ENCODE measurements at regions not wholly inside any gene's neighbourhood (a gene's known extent, or its start where the extent isn't known, plus 50 kb on each side); places are given as distances from the start of the nearest gene placed in this dataset.

GRCh38 chr13:78420814-78421213 is 182.5 kb downstream of the POU4F1 start:
- Histone ChIP-seq H3K14ac (ENCODE audit: low read length) (no peak overlapping the region), H2BK12ac (ENCODE audit: low read length) (no peak overlapping the region), H4K8ac (ENCODE audit: low read depth, low read length) (no peak overlapping the region), H3K79me1 (ENCODE audit: low read length) (no peaks in the 10 kb centered on the region), H4K91ac (ENCODE audit: low read depth, low read length) (no peak overlapping the region), H2BK5ac (ENCODE audit: low read depth, low read length, poor library complexity) (no peak overlapping the region), H2AK5ac (ENCODE audit: low read length) (no peak overlapping the region), H2AFZ (ENCODE audit: insufficient read depth, low read length, poor library complexity) (no peak overlapping the region), H3K9me3 (ENCODE audit: insufficient read depth, low read depth, low read length) (no peaks in the 10 kb centered on the region), H3K79me2 (ENCODE audit: control insufficient read depth, insufficient read depth, low read length, poor library complexity) (no peaks in the 10 kb centered on the region), H3K23ac (ENCODE audit: low read length) (no peak overlapping the region), H3K4me3 (ENCODE audit: low read depth, low read length) (no peak overlapping the region), H4K12ac (ENCODE audit: low read depth, low read length) (no peak overlapping the region), H3K18ac (ENCODE audit: low read length) (no peak overlapping the region), H3K4ac (ENCODE audit: low read depth, low read length) (no peak overlapping the region), H3K9ac (ENCODE audit: low read length) (no peak overlapping the region), H3K36me3 (ENCODE audit: control insufficient read depth in 1 of 2, insufficient read depth in 2 of 2, low read length in 2 of 2) (no peaks in the 10 kb centered on the region), H3K4me2 (ENCODE audit: low read length) (no peak overlapping the region), H3K4me1 (ENCODE audit: control insufficient read depth in 1 of 2, insufficient read depth in 2 of 2, low read length in 2 of 2) (peaks cover 0 to 4% of the 10 kb centered on the region in 2 experiments), H3K27ac (ENCODE audit: low read depth, low read length) (no peak overlapping the region), H3K27me3 (ENCODE audit: insufficient read depth, low read length) (no peaks in the 10 kb centered on the region), H2BK120ac (ENCODE audit: insufficient read depth, low read length, poor library complexity) (no peak overlapping the region)
- no CpG with 5 or more reads among the region's 4 CpGs for WGBS (ENCODE audit: extremely low coverage, insufficient coverage, insufficient read length)
- DNase-seq, result no peak

GRCh38 chr13:78413887-78414553 is 189.3 kb downstream of the POU4F1 start:
- Histone ChIP-seq H3K23ac (ENCODE audit: low read length) (no peak overlapping the region), H2BK12ac (ENCODE audit: low read length) (no peak overlapping the region), H2BK120ac (ENCODE audit: insufficient read depth, low read length, poor library complexity) (no peak overlapping the region), H2BK5ac (ENCODE audit: low read depth, low read length, poor library complexity) (no peak overlapping the region), H3K14ac (ENCODE audit: low read length) (no peak overlapping the region), H3K9ac (ENCODE audit: low read length) (no peak overlapping the region), H3K4me3 (ENCODE audit: low read depth, low read length) (no peak overlapping the region), H3K79me1 (ENCODE audit: low read length) (no peaks in the 10 kb centered on the region), H3K9me3 (ENCODE audit: insufficient read depth, low read depth, low read length) (no peaks in the 10 kb centered on the region), H3K27me3 (ENCODE audit: insufficient read depth, low read length) (no peaks in the 10 kb centered on the region), H2AFZ (ENCODE audit: insufficient read depth, low read length, poor library complexity) (no peak overlapping the region), H4K8ac (ENCODE audit: low read depth, low read length) (no peak overlapping the region), H3K36me3 (ENCODE audit: control insufficient read depth in 1 of 2, insufficient read depth in 2 of 2, low read length in 2 of 2) (no peaks in the 10 kb centered on the region), H4K91ac (ENCODE audit: low read depth, low read length) (no peak overlapping the region), H4K12ac (ENCODE audit: low read depth, low read length) (no peak overlapping the region), H3K4ac (ENCODE audit: low read depth, low read length) (no peak overlapping the region), H3K4me2 (ENCODE audit: low read length) (no peak overlapping the region), H3K27ac (ENCODE audit: low read depth, low read length) (no peak overlapping the region), H2AK5ac (ENCODE audit: low read length) (no peak overlapping the region), H3K79me2 (ENCODE audit: control insufficient read depth, insufficient read depth, low read length, poor library complexity) (no peaks in the 10 kb centered on the region), H3K18ac (ENCODE audit: low read length) (no peak overlapping the region), H3K4me1 (ENCODE audit: control insufficient read depth in 1 of 2, insufficient read depth in 2 of 2, low read length in 2 of 2) (no peaks in the 10 kb centered on the region)
- DNase-seq, result no peak
- WGBS (ENCODE audit: extremely low coverage, insufficient coverage, insufficient read length), result 100% methylated on average over 1 of the region's 2 CpGs

GRCh38 chr13:78410847-78411246 is 192.5 kb downstream of the POU4F1 start:
- no peak for DNase-seq
- no peak overlapping the region for H3K4me3 ChIP-seq (ENCODE audit: low read depth, low read length)
- H3K9ac ChIP-seq (ENCODE audit: low read length), result no peak overlapping the region
- no peak overlapping the region for H3K23ac ChIP-seq (ENCODE audit: low read length)
- H4K8ac ChIP-seq (ENCODE audit: low read depth, low read length), result no peak overlapping the region
- H2AFZ ChIP-seq (ENCODE audit: insufficient read depth, low read length, poor library complexity), result no peak overlapping the region
- H3K9me3 ChIP-seq (ENCODE audit: insufficient read depth, low read depth, low read length), result no peaks in the 10 kb centered on the region
- no peak overlapping the region for H2BK5ac ChIP-seq (ENCODE audit: low read depth, low read length, poor library complexity)
- H3K79me1 ChIP-seq (ENCODE audit: low read length), result no peaks in the 10 kb centered on the region
- no peak overlapping the region for H2BK120ac ChIP-seq (ENCODE audit: insufficient read depth, low read length, poor library complexity)
- no peak overlapping the region for H4K91ac ChIP-seq (ENCODE audit: low read depth, low read length)
- no peaks in the 10 kb centered on the region for H3K4me1 ChIP-seq (ENCODE audit: control insufficient read depth in 1 of 2, insufficient read depth in 2 of 2, low read length in 2 of 2)
- no peak overlapping the region for H3K4me2 ChIP-seq (ENCODE audit: low read length)
- H4K12ac ChIP-seq (ENCODE audit: low read depth, low read length), result no peak overlapping the region
- no peak overlapping the region for H2BK12ac ChIP-seq (ENCODE audit: low read length)
- H3K79me2 ChIP-seq (ENCODE audit: control insufficient read depth, insufficient read depth, low read length, poor library complexity), result no peaks in the 10 kb centered on the region
- no peak overlapping the region for H3K18ac ChIP-seq (ENCODE audit: low read length)
- no peak overlapping the region for H3K27ac ChIP-seq (ENCODE audit: low read depth, low read length)
- H3K27me3 ChIP-seq (ENCODE audit: insufficient read depth, low read length), result no peaks in the 10 kb centered on the region
- no CpG with 5 or more reads among the region's 1 CpG for WGBS (ENCODE audit: extremely low coverage, insufficient coverage, insufficient read length)
- no peaks in the 10 kb centered on the region for H3K36me3 ChIP-seq (ENCODE audit: control insufficient read depth in 1 of 2, insufficient read depth in 2 of 2, low read length in 2 of 2)
- H3K4ac ChIP-seq (ENCODE audit: low read depth, low read length), result no peak overlapping the region
- H3K14ac ChIP-seq (ENCODE audit: low read length), result no peak overlapping the region
- H2AK5ac ChIP-seq (ENCODE audit: low read length), result no peak overlapping the region

GRCh38 chr13:78410164-78410563 is 193.2 kb downstream of the POU4F1 start:
- H2BK120ac ChIP-seq (ENCODE audit: insufficient read depth, low read length, poor library complexity), result no peak overlapping the region
- H3K36me3 ChIP-seq (ENCODE audit: control insufficient read depth in 1 of 2, insufficient read depth in 2 of 2, low read length in 2 of 2), result no peaks in the 10 kb centered on the region
- H3K23ac ChIP-seq (ENCODE audit: low read length), result no peak overlapping the region
- no peak for DNase-seq
- no peaks in the 10 kb centered on the region for H3K79me1 ChIP-seq (ENCODE audit: low read length)
- H3K14ac ChIP-seq (ENCODE audit: low read length), result no peak overlapping the region
- H3K9me3 ChIP-seq (ENCODE audit: insufficient read depth, low read depth, low read length), result no peaks in the 10 kb centered on the region
- H3K27ac ChIP-seq (ENCODE audit: low read depth, low read length), result no peak overlapping the region
- H2AFZ ChIP-seq (ENCODE audit: insufficient read depth, low read length, poor library complexity), result no peak overlapping the region
- H3K9ac ChIP-seq (ENCODE audit: low read length), result no peak overlapping the region
- no peak overlapping the region for H3K4ac ChIP-seq (ENCODE audit: low read depth, low read length)
- no peak overlapping the region for H2BK5ac ChIP-seq (ENCODE audit: low read depth, low read length, poor library complexity)
- no peaks in the 10 kb centered on the region for H3K4me1 ChIP-seq (ENCODE audit: control insufficient read depth in 1 of 2, insufficient read depth in 2 of 2, low read length in 2 of 2)
- no peak overlapping the region for H3K18ac ChIP-seq (ENCODE audit: low read length)
- no peak overlapping the region for H4K12ac ChIP-seq (ENCODE audit: low read depth, low read length)
- no peak overlapping the region for H4K91ac ChIP-seq (ENCODE audit: low read depth, low read length)
- no peak overlapping the region for H4K8ac ChIP-seq (ENCODE audit: low read depth, low read length)
- no peak overlapping the region for H3K4me3 ChIP-seq (ENCODE audit: low read depth, low read length)
- WGBS (ENCODE audit: extremely low coverage, insufficient coverage, insufficient read length), result no CpG with 5 or more reads among the region's 2 CpGs
- no peak overlapping the region for H2AK5ac ChIP-seq (ENCODE audit: low read length)
- no peak overlapping the region for H3K4me2 ChIP-seq (ENCODE audit: low read length)
- H3K27me3 ChIP-seq (ENCODE audit: insufficient read depth, low read length), result no peaks in the 10 kb centered on the region
- H3K79me2 ChIP-seq (ENCODE audit: control insufficient read depth, insufficient read depth, low read length, poor library complexity), result no peaks in the 10 kb centered on the region
- no peak overlapping the region for H2BK12ac ChIP-seq (ENCODE audit: low read length)

Data from trophoblast cell (in vitro differentiated cells and primary cell).